WTC11 (cell line): ENCODE measurements at regions not wholly inside any gene's neighbourhood (a gene's known extent, or its start where the extent isn't known, plus 50 kb on each side); places are given as distances from the start of the nearest gene placed in this dataset.

Experiments
- ATAC-seq: fragments of 200-7000 bp; cut with Tn5 transposase; 2 replicates; pipeline ENCODE4 v1.10.0; 2021; ENCODE audit warnings: mild to moderate bottlenecking, moderate library complexity
- CTCF ChIA-PET: fragments of 300-600 bp; sonication (Branson Sonifier 250); formaldehyde crosslinking; loops from one replicate; lab custom pipeline; 2021; ENCODE audit warnings: antibody characterized with exemption; lab: Charles Lee
- POLR2A ChIA-PET: fragments of 350-600 bp; sonication (Branson Sonifier 250); formaldehyde crosslinking; loops from one replicate; lab custom pipeline; 2021; ENCODE audit warnings: antibody characterized with exemption; lab: Charles Lee
- DNase-seq: peaks from one replicate; pipeline ENCODE4 v3.0.0; 2021; ENCODE audit warnings: low spot score
- H3K27ac Mint-ChIP-seq: 2 replicates; pipeline ENCODE4 v1.8.0; 2021; ENCODE audit warnings: mixed read lengths
- H3K27me3 Mint-ChIP-seq: 2 replicates; pipeline ENCODE4 v1.8.0; 2021; ENCODE audit warnings: low read depth, mild to moderate bottlenecking, moderate library complexity, mixed read lengths
- H3K36me3 Mint-ChIP-seq: 2 replicates; pipeline ENCODE4 v1.8.0; 2021; ENCODE audit warnings: mixed read lengths
- H3K4me1 Mint-ChIP-seq: 2 replicates; pipeline ENCODE4 v1.8.0; 2022; ENCODE audit warnings: mixed read lengths
- H3K4me3 Mint-ChIP-seq: 2 replicates; pipeline ENCODE4 v1.8.0; 2021; ENCODE audit warnings: mild to moderate bottlenecking, moderate library complexity, mixed read lengths
- H3K9me3 Mint-ChIP-seq: 2 replicates; pipeline ENCODE4 v1.8.0; 2021; ENCODE audit warnings: mixed read lengths
- AFF4 ChIP-seq: sonication (generic); formaldehyde crosslinking; IDR thresholded peaks from 2 replicates; pipeline ENCODE4 v1.8.1; 2023; ENCODE audit warnings: mild to moderate bottlenecking, missing genetic modification reagents, borderline replicate concordance
- ESRRA ChIP-seq: sonication (generic); formaldehyde crosslinking; IDR thresholded peaks from 2 replicates; pipeline ENCODE4 v1.8.1; 2022; ENCODE audit warnings: mild to moderate bottlenecking, missing genetic modification reagents, borderline replicate concordance
- FOXK1 ChIP-seq: sonication (generic); formaldehyde crosslinking; IDR thresholded peaks from 2 replicates; pipeline ENCODE4 v1.8.0; 2022; ENCODE audit warnings: mild to moderate bottlenecking, moderate library complexity, missing genetic modification reagents
- FOXP1 ChIP-seq: sonication (generic); formaldehyde crosslinking; IDR thresholded peaks from 2 replicates; pipeline ENCODE4 v1.8.0; 2022; ENCODE audit warnings: missing genetic modification reagents, mild to moderate bottlenecking, moderate library complexity, borderline replicate concordance
- MXD4 ChIP-seq: fragments of 250-450 bp; sonication (Bioruptor Pico); IDR thresholded peaks from 2 replicates; pipeline ENCODE4 v1.8.0; 2021; ENCODE audit warnings: mild to moderate bottlenecking, moderate library complexity, borderline replicate concordance
- MYBL2 ChIP-seq: sonication (generic); formaldehyde crosslinking; IDR thresholded peaks from 2 replicates; pipeline ENCODE4 v1.8.1; 2023; ENCODE audit warnings: mild to moderate bottlenecking, moderate library complexity, missing genetic modification reagents
- PRDM15 ChIP-seq: sonication (generic); formaldehyde crosslinking; IDR thresholded peaks from 2 replicates; pipeline ENCODE4 v1.8.0; 2022; ENCODE audit warnings: missing genetic modification reagents
- RORB ChIP-seq: fragments of 250-450 bp; sonication (Bioruptor Pico); IDR thresholded peaks from 2 replicates; pipeline ENCODE4 v1.9.0; 2021; ENCODE audit warnings: mild to moderate bottlenecking
- SMAD4 ChIP-seq: sonication (generic); formaldehyde crosslinking; IDR thresholded peaks from 2 replicates; pipeline ENCODE4 v1.8.0; 2022; ENCODE audit warnings: mild to moderate bottlenecking, missing genetic modification reagents
- STAT6 ChIP-seq: sonication (generic); formaldehyde crosslinking; conservative IDR thresholded peaks from 2 replicates; pipeline ENCODE4 v1.8.1; 2023; ENCODE audit warnings: mild to moderate bottlenecking, low read depth, missing genetic modification reagents, moderate library complexity
- TP53 ChIP-seq: sonication (generic); formaldehyde crosslinking; IDR thresholded peaks from 2 replicates; pipeline ENCODE4 v1.8.1; 2023; ENCODE audit warnings: mild to moderate bottlenecking, missing genetic modification reagents
- ZNF138 ChIP-seq: sonication (generic); formaldehyde crosslinking; conservative IDR thresholded peaks from 2 replicates; pipeline ENCODE4 v1.8.1; 2022; ENCODE audit warnings: mild to moderate bottlenecking, moderate library complexity, missing genetic modification reagents
- ZNF219 ChIP-seq: sonication (generic); formaldehyde crosslinking; IDR thresholded peaks from 2 replicates; pipeline ENCODE4 v1.8.0; 2023; ENCODE audit warnings: missing genetic modification reagents, mild to moderate bottlenecking, borderline replicate concordance
- ZNF232 ChIP-seq: sonication (generic); formaldehyde crosslinking; IDR thresholded peaks from 2 replicates; pipeline ENCODE4 v1.8.0; 2022; ENCODE audit warnings: mild to moderate bottlenecking, missing genetic modification reagents
- ZNF416 ChIP-seq: fragments of 250-450 bp; sonication (Bioruptor Pico); IDR thresholded peaks from 2 replicates; pipeline ENCODE4 v1.9.0; 2021; ENCODE audit warnings: mild to moderate bottlenecking, inconsistent platforms
- ZNF423 ChIP-seq: fragments of 250-450 bp; sonication (Bioruptor Pico); IDR thresholded peaks from 2 replicates; pipeline ENCODE4 v2.1.2; 2022; ENCODE audit warnings: mild to moderate bottlenecking, moderate library complexity
- ZNF512 ChIP-seq: sonication (generic); formaldehyde crosslinking; IDR thresholded peaks from 2 replicates; pipeline ENCODE4 v1.8.1; 2022; ENCODE audit warnings: missing genetic modification reagents, borderline replicate concordance

GRCh38 chr6:156344491-156344890 lies 432.7 kb upstream of the ARID1B start:
- H3K9me3 Mint-ChIP-seq, result no peaks in the 10 kb centered on the region
- H3K36me3 Mint-ChIP-seq, result no peaks in the 10 kb centered on the region
- POLR2A ChIA-PET, result no interaction called here
- CTCF ChIA-PET, result no interaction called here
- no peak for ATAC-seq
- H3K4me3 Mint-ChIP-seq, result no peak overlapping the region
- H3K4me1 Mint-ChIP-seq, result peaks cover 5% of the 10 kb centered on the region; the same call in 1 of the 2 replicates
- DNase-seq, result no peak
- no peaks in the 10 kb centered on the region for H3K27me3 Mint-ChIP-seq
- TF ChIP-seq TP53 (CRISPR knock-in tag), result no peak
- TF ChIP-seq ESRRA (CRISPR knock-in tag), result no peak
- no peak for TF ChIP-seq AFF4
- TF ChIP-seq ZNF512 (CRISPR knock-in tag), result no peak
- no peak for TF ChIP-seq ZNF219 (CRISPR knock-in tag)
- TF ChIP-seq STAT6, result no peak
- no peak for TF ChIP-seq FOXK1 (CRISPR knock-in tag)
- TF ChIP-seq ZNF138 (CRISPR knock-in tag), result no peak
- TF ChIP-seq ZNF423 (CRISPR knock-in tag), result no peak
- TF ChIP-seq ZNF416 (CRISPR knock-in tag), result no peak
- TF ChIP-seq MYBL2 (CRISPR knock-in tag), result no peak
- TF ChIP-seq PRDM15 (CRISPR knock-in tag), result no peak
- no peak for TF ChIP-seq SMAD4 (CRISPR knock-in tag)
- H3K27ac Mint-ChIP-seq, result no peak overlapping the region

- Mint-ChIP-seq H3K4me1 (peaks cover 7% of the 10 kb centered on the region), H3K27me3 (peaks cover 4% of the 10 kb centered on the region; the same call in 1 of the 2 replicates), H3K4me3 (no peak overlapping the region), H3K36me3 (peaks cover 7% of the 10 kb centered on the region), H3K9me3 (peaks cover 11% of the 10 kb centered on the region), H3K27ac (no peak overlapping the region)
- ChIA-PET POLR2A (no interaction called here), CTCF (no interaction called here)
- DNase-seq (no peak), ATAC-seq (no peak)
- TF ChIP-seq FOXP1 (CRISPR knock-in tag) (no peak), RORB (CRISPR knock-in tag) (no peak), PRDM15 (CRISPR knock-in tag) (no peak), ZNF232 (CRISPR knock-in tag) (no peak), TP53 (CRISPR knock-in tag) (no peak), MXD4 (no peak)
Observed at GRCh38 chr6:156337801-156338200, 439.4 kb upstream of the ARID1B start.
